ENCODE measurements at regions not wholly inside any gene's neighbourhood (a gene's known extent, or its start where the extent isn't known, plus 50 kb on each side); places are given as distances from the start of the nearest gene placed in this dataset.

- TF ChIP-seq TCF4 (CRISPR knock-in tag; IDR thresholded peaks at IDR 0.05; ENCODE audit: borderline replicate concordance) = no peak
- no peak for TF ChIP-seq CREB5 (CRISPR knock-in tag; IDR thresholded peaks at IDR 0.05; ENCODE audit: low read depth)
- no peak for TF ChIP-seq PATZ1 (CRISPR knock-in tag; IDR thresholded peaks at IDR 0.05; ENCODE audit: borderline replicate concordance)
- no peak for TF ChIP-seq OSR1 (CRISPR knock-in tag; IDR thresholded peaks at IDR 0.05)
- TF ChIP-seq SNAI2 (CRISPR knock-in tag; IDR thresholded peaks at IDR 0.05) = no peak
- no peak for TF ChIP-seq BACH2 (CRISPR knock-in tag; IDR thresholded peaks at IDR 0.05; ENCODE audit: borderline replicate concordance)
- no peak for TF ChIP-seq TSHZ2 (CRISPR knock-in tag; IDR thresholded peaks at IDR 0.05)
- TF ChIP-seq CSDC2 (CRISPR knock-in tag; IDR thresholded peaks at IDR 0.05) = no peak
- no peak for TF ChIP-seq PPARA (CRISPR knock-in tag; IDR thresholded peaks at IDR 0.05; ENCODE audit: borderline replicate concordance)
- no peak for TF ChIP-seq ZFP30 (CRISPR knock-in tag; IDR thresholded peaks at IDR 0.05)
- TF ChIP-seq GLIS3 (CRISPR knock-in tag; IDR thresholded peaks at IDR 0.05) = no peak
- TF ChIP-seq ZC3H10 (CRISPR knock-in tag; IDR thresholded peaks at IDR 0.05) = no peak
- no peak for TF ChIP-seq RARB (CRISPR knock-in tag; IDR thresholded peaks at IDR 0.05)
- ATAC-seq = no peak
Observed at GRCh38 chr9:7854763-7855162, 55.2 kb upstream of the DMAC1 start.

Measured in SK-N-SH treated with all-trans-retinoic acid at 6 μM for 48 hours (cell line).